HS-27A (cell line): ENCODE measurements at regions not wholly inside any gene's neighbourhood (a gene's known extent, or its start where the extent isn't known, plus 50 kb on each side); places are given as distances from the start of the nearest gene placed in this dataset.
"Not testable (repeated sequence)": the region's sequence is repeated elsewhere in the genome, so short reads cannot be mapped to it uniquely, and the experiment has no call there.

Experiments used
- DNase-seq: peaks from one replicate; pipeline ENCODE4 v3.0.0-alpha.2; 2012; ENCODE audit warnings: low read depth, missing footprints

DNA sequence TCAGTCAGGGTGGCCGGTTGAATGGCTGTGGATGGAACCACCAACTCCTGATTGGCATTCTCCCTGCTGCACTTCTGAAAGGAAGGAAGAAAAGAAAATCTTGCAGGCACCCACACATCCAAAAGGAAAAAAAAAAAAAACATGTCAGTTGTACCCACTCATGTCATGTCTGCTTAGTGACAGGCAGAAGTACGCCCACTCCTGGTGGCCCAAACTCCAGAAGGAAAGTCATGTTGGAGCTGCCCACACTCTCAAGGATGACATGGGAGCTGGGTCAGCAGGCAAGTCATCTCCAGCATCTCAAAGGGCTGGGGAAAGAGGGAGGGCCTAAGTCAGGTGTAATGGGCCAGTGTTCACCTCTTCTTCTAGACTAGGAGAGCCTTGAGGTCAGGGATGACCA, 1079.1 kb downstream of the BCL11B start:
- no peak for DNase-seq

DNA sequence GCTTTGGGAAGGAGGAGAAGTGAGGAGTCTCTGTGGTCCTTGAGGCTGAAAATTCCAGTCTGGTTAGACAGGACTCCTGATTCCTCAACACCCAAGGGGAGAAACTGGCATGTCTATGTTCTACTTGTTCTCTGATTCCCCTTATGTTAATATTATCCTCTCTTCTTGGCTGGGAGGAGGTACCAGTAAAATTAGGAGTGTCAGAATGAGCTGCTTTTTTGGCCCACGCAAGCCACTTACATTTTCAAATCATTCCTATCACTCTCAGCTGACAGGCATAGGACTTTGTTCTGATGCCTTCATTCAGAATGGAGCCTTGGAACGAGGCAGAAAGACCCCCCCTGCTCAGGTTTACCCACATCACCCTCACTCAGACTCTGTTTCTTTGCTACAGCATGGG, 1077.2 kb downstream of the BCL11B start:
- no peak for DNase-seq

DNA sequence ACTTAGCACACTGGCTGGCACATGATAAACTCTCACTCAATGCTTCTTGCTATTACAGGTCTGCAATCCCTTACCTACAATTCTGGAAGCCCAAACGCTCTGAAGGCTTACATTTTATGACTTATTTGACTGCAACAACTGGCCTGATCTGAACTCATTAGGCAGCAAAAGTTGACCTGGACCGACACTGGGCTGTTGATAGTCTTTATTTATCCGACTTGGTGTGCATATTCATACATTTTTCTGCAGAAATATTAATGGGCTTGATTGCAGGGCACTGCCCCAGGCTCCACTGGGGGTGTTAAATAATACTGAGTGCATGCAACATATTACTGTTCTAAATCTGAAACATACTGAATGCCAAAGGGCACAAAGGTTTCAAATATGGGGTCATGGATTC, 1076.7 kb downstream of the BCL11B start:
- DNase-seq = no peak

DNA sequence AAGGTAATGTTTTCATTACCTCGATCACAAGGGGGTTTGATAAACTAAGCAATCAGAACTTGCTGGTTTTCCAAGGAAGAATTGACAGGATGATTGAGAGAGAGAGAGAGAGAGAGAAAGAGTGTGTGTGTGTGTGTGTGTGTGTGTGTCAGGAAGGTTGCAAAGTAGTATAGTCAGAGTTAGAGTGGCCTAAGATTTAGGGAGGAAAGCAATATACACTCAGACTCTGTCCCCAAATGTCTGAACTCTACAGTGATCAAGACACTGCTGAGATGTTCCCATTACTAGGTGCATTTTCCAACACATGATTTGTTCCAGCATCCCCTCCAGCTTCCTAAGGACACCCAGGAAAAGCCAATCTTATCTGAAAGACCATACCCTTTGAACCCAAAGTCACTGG, 1074.1 kb downstream of the BCL11B start:
- DNase-seq = no peak

DNA sequence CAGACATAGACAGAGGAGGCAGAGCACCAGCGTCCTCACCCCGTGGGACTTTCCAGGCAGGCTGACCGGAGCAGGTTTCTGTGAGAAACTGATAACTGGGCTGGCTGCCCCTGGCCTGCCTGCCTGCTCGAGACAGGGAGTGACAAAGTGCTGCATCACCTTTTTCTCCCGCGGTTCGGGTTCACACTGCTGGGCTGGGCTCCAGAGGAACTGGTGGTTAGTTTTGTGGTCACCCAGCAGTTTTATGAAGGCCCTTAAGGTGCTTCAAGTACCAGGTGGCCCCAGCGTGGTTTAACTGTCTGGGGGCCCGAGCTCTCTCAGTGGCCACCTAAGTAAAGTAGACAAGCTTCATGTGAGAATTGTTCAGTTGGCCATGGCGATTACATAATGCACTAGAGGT, 1073.6 kb downstream of the BCL11B start:
- DNase-seq = no peak

DNA sequence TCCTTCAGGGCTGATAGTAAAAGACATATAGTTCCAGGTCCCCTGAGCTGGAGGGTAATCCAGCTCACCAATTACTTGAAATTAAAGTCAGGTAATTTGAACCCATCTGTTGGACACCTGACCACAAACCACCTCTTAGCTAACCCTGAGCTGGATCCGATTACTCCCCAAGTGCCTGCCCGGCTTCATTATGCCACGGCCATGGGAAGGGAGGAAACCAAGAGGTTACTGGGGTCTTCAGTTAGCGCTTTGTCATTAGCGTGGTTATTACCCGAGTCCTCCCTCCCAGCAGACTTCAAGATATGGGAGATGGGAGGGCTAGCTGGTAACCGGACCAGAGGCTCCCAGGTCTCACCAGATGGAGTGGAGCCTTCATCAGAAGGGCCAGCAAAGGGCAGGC, 1071.4 kb downstream of the BCL11B start:
- DNase-seq = no peak

DNA sequence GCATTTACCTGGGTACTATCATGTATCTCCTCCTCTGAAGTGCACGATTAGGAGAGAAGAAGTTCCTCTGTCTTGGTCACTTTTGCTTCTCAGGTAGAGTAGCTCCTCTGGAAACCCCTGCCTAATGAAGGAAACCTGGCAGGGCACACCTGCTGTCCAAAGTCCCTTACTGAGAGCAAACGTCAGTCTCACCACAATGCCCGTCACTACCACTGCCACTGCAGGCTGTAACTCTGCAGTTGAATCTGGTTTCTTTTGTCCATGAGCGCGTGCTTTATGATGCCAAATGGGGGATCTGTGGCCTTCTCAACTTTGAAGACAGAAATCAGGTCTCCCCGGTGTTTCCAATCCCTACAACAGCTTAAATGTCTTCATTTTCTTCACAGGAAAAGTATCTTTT, 1068.6 kb downstream of the BCL11B start:
- no peak for DNase-seq

DNA sequence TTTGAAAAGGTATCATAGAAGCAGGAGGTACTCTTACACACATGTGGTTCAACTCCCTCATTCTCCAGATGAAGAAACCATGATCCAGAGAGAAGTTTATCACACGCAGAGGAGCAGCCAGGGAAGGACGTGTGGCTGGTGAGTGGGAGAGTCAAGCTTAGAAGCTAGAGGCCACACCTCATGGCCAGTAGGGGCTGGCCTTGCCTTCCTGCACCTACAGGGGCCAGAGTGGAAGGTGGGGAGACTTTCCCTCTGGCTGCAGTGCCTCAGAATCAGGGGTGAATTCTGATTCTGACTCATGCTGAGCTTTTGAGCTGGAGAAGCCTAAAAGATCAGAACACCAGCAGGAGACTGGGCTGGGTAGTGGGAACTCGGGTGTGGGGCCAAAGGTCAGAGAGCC, 1067.9 kb downstream of the BCL11B start:
- DNase-seq = no peak

DNA sequence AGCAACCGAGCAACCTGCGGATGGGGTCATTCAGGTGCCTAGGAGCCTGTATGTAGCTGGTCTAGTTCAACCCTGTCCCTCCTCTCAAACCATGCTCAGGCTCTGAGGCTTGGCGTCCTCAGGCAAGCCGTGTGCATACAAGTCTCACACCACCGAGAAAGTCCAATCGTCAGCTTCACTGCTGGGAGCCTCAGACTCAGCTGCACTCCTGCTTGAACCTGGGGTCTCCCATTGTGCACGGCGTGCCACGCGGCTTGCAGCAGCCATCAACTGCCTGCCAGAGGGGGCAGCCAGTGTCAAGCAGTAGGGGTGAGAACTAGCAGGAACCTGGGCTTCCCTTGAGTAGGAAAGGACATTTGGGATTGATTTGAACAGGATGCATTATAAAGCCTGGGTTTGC, 1064.6 kb downstream of the BCL11B start:
- no peak for DNase-seq

DNA sequence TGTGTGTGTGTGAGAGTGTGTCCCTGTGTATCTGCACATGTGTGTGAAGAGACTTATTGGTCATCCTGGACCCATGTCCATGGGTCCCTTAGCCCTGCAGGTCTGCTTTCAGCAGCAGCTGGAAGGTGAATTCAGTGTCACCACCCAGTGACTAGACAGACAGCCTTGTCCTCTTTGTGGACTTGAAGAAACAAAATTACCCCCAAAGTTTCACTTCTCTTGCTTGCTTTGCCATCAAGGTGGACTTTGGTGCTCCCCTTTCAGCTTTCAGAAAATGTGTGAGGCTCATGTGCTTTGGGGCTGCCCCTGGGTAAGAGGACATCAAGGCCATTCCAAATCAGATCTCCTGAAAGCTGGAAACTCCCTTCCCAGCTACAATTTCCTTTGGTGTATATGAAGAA, 1063.8 kb downstream of the BCL11B start:
- DNase-seq = no peak

DNA sequence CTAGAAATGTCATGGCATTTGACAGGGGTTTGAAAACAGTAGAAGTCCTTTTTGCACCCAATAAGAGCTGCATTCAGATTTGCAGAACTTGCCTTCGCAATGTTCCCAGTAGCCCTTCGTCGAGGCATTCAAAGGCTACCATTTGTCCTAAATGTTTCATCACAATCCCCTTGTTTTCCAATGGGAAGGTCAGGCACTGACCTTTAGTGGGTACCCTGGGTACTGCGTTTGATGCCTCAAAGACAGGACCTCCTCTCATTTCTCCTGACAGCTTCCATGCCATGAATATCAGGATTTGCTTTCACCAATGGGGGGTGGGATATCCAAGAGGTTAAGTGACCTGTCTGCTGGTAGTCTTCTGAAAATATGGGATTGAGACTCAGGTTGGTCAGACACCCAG, 1063.1 kb downstream of the BCL11B start:
- DNase-seq = no peak

DNA sequence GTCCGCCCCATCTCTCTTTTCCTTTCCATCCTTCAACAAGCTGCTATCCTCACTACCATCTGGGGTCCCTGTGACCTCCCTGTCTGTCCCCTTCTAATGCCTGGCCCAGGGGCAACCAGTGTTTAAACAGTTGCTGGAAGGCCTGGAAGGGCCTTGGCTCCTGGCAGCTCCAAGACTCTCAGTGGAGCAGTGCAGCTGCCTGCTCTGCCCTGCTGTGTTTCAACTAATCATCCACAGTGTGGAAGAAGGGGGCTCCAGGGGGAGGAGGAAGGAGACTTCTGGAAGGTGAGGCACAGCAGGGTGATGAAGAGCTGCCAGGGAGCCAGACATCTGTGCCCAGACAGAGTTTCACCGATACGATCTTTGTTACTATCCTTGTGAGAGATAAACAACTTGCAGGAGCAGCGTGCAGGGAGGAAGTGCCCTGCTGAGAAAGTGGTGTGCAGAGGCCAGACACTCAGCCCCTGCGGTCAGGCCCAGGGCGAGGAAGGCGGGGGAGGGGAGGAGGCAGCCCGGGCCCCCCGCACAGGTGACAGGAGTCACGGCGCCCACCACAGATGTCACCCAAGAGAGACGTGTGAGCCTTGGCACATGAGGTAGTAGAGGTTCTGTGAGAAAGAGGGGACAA, 1061.8 kb downstream of the BCL11B start:
- no peak for DNase-seq

DNA sequence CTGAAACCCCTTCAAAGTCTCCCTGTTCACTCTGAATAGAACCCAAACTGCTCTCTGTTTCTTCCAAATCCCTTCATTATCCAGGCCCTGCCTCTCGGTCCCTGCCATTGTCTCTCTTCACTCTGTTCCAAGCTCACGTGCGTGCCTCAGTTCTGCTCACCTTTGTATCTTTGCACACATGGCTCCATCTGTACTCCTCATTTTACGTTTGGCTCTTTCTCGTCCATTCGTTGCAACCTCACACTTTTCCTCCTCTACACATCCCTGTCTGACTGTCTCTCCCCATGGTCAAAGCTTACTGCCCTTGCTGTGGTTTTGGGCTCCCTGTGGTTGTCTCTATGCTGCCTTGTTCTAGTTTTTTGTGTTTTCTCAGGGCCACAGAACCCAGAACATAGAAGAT, 1054.5 kb downstream of the BCL11B start:
- no peak for DNase-seq

DNA sequence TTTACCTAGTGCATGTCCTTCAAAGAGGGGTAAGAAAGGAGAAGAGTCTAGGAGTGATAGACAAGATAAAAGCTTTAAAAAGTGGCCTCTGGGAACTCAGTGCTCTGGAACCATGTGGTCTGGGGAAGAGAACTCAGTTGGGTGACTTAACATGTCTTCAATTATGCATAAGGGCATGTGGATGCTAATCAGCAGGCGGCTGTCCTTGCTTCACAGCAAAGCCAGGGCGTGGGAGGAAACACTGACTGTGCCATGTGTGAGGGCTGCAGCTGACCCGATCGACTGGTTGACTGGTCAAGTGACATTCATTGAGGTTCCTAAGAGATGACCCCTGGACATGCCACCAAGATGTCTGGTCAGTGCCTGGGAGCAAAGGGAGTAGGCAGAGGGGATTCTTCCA, 1053.8 kb downstream of the BCL11B start:
- DNase-seq = no peak

DNA sequence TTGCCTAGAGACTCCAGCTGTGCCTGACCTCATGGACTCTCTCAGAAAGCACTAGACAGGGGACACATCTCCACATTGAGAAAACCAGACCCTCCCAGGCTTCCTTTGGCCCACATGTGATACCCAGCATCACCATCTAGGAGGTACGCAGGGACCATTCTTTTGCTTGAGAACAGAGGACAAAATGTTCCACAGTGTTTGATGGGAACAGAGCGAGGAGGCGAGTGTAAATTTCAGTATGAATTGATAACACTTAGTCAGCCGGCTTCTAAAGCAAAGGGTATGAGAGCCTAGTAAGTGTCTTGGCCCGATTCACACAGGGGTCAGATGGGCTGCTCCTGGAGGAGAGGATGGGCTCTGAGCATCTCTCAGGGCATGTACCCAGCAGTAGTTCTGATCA, 1052.4 kb downstream of the BCL11B start:
- no peak for DNase-seq

DNA sequence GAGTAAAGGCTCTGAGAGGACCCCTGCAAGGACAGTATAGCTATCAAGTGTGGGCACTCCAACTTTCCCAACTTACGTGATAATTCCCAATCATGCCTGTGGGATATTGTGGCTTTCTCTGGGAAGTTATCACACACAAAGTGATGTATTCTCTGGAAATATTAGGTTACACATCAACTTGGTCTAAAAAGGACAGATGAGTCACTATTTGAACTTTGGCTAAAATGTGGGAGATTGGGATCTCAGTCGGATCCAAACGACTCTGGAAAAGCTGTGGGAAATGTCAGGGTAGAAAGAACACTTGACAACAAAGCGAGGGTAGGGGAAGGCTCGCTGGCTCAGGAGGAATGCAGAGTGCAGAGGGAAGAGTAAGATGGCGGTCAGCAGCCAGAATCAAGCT, 1048.9 kb downstream of the BCL11B start:
- no peak for DNase-seq

DNA sequence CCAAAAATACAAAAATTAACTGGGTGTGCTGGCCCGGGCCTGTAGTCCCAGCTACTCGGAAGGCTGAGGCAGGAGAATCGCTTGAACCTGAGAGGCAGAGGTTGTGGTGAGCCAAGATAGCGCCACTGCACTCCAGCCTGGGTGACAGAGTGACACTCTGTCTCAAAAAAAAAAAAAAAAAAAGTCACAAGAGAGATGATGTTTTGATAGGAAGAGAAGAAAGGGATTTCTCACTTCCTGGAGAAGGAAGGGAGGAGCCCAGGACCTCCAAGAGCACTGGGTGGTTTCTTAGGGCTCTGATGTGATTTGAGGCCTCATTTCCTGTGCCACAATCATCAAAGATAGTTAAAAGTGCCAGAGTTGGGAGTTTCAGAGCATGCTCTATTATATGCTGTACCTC, 1048.3 kb downstream of the BCL11B start:
- DNase-seq = not testable (repeated sequence)

DNA sequence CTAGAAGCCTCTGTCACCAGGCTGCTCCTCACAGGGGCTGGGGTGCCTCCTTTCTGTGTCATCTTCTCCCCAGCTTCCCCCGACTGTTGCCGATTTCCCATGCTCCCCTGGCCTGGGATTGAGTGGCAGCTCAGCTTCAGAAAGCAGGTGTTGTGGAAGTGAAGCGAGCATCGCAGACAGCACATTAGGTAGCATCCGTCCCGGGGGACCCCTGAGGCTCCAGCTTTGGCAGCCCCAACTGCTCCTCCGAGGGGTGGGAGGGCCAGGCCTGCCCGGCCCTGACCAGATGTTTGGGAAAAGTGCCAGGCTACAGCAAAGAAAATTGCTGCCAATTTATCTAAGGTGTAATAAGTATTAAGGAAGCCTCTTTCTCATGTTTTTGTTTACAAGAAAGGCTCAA, 1045.6 kb downstream of the BCL11B start:
- DNase-seq = no peak

DNA sequence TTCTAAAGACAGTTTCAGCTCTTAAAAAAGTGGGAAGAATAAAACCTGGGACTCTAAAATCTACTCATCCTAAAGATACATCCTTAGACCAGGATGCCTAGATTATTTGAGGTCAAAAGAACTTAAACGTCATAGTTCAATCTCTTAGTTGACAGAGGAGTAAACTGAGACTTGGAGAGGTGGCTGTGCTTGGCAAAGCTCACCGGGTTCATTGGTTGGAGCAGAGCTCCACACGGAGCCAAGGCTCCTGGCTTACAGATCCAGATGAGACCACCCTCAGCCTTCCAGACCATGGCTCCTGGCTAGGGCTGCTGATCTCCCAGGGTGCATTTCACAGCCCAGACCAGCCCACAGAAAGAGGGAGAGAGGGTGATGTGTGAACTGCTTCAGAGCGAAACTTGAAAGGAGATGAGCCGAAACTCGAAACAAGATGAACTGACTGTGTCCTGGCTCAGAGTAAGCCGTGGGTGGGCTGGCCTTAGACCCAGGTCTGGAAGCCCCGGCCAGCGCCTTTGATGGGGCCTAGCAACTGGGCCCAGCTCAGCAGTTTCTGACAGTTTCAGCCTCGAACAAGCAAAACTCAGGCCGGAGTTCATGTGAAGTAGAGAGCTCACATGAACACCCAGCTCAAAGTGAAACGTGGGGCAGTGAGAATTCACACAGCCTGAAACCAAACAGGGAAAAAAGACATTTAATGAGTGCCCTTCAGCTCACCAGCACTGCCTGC, 1044.8 kb downstream of the BCL11B start:
- no peak for DNase-seq

DNA sequence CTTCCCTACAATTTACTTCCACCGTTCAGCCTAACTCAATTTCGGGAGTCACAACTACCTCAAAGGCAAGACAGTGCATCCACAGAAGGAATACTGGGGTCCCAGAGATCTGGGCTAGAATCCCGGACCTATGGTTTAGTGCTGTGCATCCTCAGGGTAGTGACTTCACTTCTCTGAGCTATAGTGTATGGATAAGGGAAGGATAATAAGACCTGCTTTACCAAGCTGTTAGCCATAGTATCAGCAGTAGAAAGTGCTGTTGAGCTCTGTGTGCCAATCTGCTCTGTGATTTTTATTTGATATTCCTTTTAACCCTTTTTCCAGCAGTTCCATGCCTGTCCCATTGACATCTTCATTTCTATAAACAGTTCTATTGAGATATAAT, 1044.3 kb downstream of the BCL11B start:
- DNase-seq = no peak

DNA sequence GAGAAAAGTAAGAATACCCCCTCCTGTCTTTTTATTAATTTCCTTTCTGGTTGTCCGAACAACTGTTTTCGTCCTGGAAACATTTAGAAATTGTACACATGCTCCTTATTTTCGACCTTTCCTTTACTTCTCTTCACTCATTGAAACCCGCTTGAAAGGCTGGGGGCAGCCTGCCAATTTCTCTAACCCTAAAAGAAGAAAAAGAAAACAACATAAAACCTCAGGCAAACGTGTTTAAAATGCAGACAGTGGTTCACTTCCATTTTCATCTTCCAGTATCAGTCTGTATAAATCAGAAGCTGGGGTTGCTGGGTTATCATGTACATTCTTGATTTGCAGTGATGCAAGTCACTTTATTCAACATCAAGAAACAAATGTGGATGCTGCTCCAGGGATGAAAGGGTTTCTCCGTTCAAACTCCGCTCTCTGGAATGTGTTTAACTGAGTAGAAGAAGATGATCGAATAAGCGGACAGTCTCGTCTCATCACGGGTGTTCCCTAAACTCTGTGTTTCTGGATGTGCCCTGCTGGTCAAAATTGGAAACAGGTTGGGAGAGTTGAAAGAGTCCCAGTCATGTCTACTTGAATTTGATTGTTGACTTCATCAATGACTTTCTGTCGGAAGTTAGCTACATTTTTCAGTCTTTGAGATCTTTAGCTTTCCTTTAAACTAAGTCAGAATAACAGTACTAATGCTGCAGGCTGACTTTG, 1042.2 kb downstream of the BCL11B start:
- no peak for DNase-seq

DNA sequence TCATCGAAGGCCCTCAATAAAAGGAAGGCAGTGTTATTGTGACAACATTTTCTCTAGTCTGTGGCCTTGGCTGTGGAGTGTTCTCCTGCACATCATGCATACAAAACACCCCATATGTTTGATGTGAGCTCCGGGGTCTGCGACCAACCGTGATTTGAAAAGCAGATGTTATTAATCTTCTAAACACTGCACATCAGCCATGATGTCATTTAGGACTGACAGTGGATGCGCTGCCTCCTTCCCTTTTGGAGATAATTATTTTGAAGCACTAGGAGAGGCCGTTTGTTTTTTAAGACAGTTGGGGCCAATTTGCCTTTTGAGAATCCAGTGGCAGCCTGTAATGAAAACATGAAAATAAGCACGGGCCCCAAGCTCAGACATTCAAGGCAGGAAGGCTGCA, 1041.6 kb downstream of the BCL11B start:
- DNase-seq = no peak

DNA sequence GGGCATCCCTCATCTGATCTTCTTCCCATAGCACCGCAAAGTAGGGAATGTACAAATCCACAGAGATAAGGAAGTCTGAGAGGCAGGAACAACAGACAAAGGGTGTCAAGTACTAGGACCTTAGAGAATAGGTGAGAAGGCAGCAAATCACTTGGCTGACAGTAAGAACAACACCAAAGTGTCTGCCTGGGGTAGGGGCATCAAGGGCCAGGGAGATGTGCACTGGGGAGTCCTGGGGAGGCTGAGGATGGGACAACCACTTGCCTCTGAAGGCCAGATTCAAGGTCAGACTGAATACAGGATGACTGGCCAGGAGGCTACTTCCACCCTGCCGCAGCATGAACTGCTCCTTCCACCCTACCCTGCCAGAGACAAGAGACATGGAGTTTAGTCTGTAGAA, 1040.8 kb downstream of the BCL11B start:
- DNase-seq = no peak

DNA sequence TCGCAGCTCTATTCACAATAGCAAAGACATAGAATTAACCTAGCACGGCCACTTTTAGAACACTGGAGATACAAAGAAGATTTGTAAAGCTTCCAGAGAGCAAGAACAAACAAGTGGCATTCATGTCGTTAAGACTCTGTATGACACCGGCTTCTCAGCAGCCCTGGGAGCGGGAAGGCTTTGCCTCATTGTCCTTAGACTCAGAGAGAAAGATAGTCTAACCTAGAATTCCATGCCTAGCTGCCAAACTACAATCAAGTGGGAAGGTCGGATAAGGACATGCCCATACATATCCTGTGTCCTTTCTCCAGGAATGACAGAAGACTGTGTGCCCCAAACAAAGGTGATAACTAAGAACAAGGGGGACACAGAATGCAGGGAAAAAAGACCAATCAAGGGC, 1038.3 kb downstream of the BCL11B start:
- no peak for DNase-seq
